Skeletal muscle tissue (tissue), 3 donors: ENCODE measurements at regions not wholly inside any gene's neighbourhood (a gene's known extent, or its start where the extent isn't known, plus 50 kb on each side); places are given as distances from the start of the nearest gene placed in this dataset.

ENCODE experiments used
- H3K27ac ChIP-seq: one replicate; pipeline ENCODE4 v1.7.0; 2013; ENCODE audit warnings: mild to moderate bottlenecking, low read depth, low read length, inconsistent platforms
- H3K27me3 ChIP-seq, 3 donors: one replicate each; pipeline ENCODE4 v1.7.0; 2013; ENCODE audit warnings: low read length in 3 of 3; ENCODE audit not compliant: control insufficient read depth in 3 of 3, insufficient read depth in 3 of 3
- H3K36me3 ChIP-seq, 3 donors: one replicate each; pipeline ENCODE4 v1.7.0; 2013; ENCODE audit warnings: low read length in 3 of 3; ENCODE audit not compliant: control insufficient read depth in 3 of 3, insufficient read depth in 3 of 3
- H3K4me1 ChIP-seq, 3 donors: one replicate each; pipeline ENCODE4 v1.7.0; 2013; ENCODE audit warnings: low read length in 3 of 3, mild to moderate bottlenecking in 3 of 3; ENCODE audit not compliant: control insufficient read depth in 3 of 3, insufficient read depth in 3 of 3
- H3K4me3 ChIP-seq, 3 donors: one replicate each; pipeline ENCODE4 v1.7.0; 2013; ENCODE audit warnings: low read length in 3 of 3
- H3K9ac ChIP-seq, 3 donors: one replicate each; pipeline ENCODE4 v1.7.0; 2013; ENCODE audit warnings: low read length in 3 of 3, mild to moderate bottlenecking in 3 of 3, moderate library complexity in 2 of 3, low read depth in 1 of 3
- H3K9me3 ChIP-seq, 3 donors: one replicate each; pipeline ENCODE4 v1.7.0; 2013; ENCODE audit warnings: low read length in 3 of 3; ENCODE audit not compliant: control insufficient read depth in 3 of 3
- donor health status: Osteomylitis.

GRCh38 chr9:120156376-120156775, 423.6 kb downstream of the CDK5RAP2 start:
- Histone ChIP-seq H3K27ac (no peak overlapping the region), H3K4me3 (no peak overlapping the region), H3K36me3 (no peaks in the 10 kb centered on the region), H3K4me1 (peaks cover 0 to 4% (median 0%) of the 10 kb centered on the region in 3 donors), H3K9ac (no peak overlapping the region), H3K27me3 (no peaks in the 10 kb centered on the region), H3K9me3 (peaks cover 0 to 5% (median 5%) of the 10 kb centered on the region in 3 donors)

- H3K27ac ChIP-seq: no peak overlapping the region
- no peak overlapping the region for H3K9ac ChIP-seq
- no peaks in the 10 kb centered on the region for H3K9me3 ChIP-seq
- no peaks in the 10 kb centered on the region for H3K27me3 ChIP-seq
- H3K4me1 ChIP-seq: peaks cover 0 to 4% (median 0%) of the 10 kb centered on the region in 3 donors
- H3K4me3 ChIP-seq: no peak overlapping the region
- H3K36me3 ChIP-seq: no peaks in the 10 kb centered on the region
These were observed 426.7 kb downstream of the CDK5RAP2 start for GRCh38 chr9:120153258-120153657.

- Histone ChIP-seq H3K36me3 (no peaks in the 10 kb centered on the region), H3K27ac (no peak overlapping the region), H3K9ac (no peak overlapping the region), H3K4me1 (peaks cover 0 to 4% (median 0%) of the 10 kb centered on the region in 3 donors), H3K27me3 (no peaks in the 10 kb centered on the region), H3K4me3 (no peak overlapping the region), H3K9me3 (no peaks in the 10 kb centered on the region)
These were observed 427.7 kb downstream of the CDK5RAP2 start for GRCh38 chr9:120152295-120152694.

GRCh38 chr9:120151806-120152205, 428.2 kb downstream of the CDK5RAP2 start:
- Histone ChIP-seq H3K9me3 (no peaks in the 10 kb centered on the region), H3K9ac (no peak overlapping the region), H3K27ac (no peak overlapping the region)

GRCh38 chr9:120151149-120151548, 428.8 kb downstream of the CDK5RAP2 start:
- H3K4me3 ChIP-seq: no peak overlapping the region

More at GRCh38 chr9:120151806-120152205, 428.2 kb downstream of the CDK5RAP2 start:
- Histone ChIP-seq H3K4me1 (peaks cover 0 to 4% (median 0%) of the 10 kb centered on the region in 3 donors), H3K4me3 (no peak overlapping the region), H3K27me3 (no peaks in the 10 kb centered on the region), H3K36me3 (no peaks in the 10 kb centered on the region)

GRCh38 chr9:120138955-120139354, 441.0 kb downstream of the CDK5RAP2 start:
- H3K27me3 ChIP-seq: no peaks in the 10 kb centered on the region
- H3K4me1 ChIP-seq: no peaks in the 10 kb centered on the region
- H3K9ac ChIP-seq: no peak overlapping the region
- no peaks in the 10 kb centered on the region for H3K36me3 ChIP-seq
- no peaks in the 10 kb centered on the region for H3K9me3 ChIP-seq
- H3K27ac ChIP-seq: no peak overlapping the region
- H3K4me3 ChIP-seq: no peak overlapping the region

More at GRCh38 chr9:120151149-120151548, 428.8 kb downstream of the CDK5RAP2 start:
- no peaks in the 10 kb centered on the region for H3K27me3 ChIP-seq
- no peaks in the 10 kb centered on the region for H3K36me3 ChIP-seq
- H3K27ac ChIP-seq: no peak overlapping the region
- peaks cover 0 to 4% (median 0%) of the 10 kb centered on the region in 3 donors for H3K4me1 ChIP-seq
- H3K9me3 ChIP-seq: no peaks in the 10 kb centered on the region
- H3K9ac ChIP-seq: no peak overlapping the region

- H3K4me3 ChIP-seq: no peak overlapping the region
- H3K4me1 ChIP-seq: no peaks in the 10 kb centered on the region
- no peaks in the 10 kb centered on the region for H3K27me3 ChIP-seq
- H3K9me3 ChIP-seq: no peaks in the 10 kb centered on the region
- H3K27ac ChIP-seq: no peak overlapping the region
- no peaks in the 10 kb centered on the region for H3K36me3 ChIP-seq
- H3K9ac ChIP-seq: no peak overlapping the region
These were observed 442.7 kb downstream of the CDK5RAP2 start for GRCh38 chr9:120137186-120137840.

- H3K9ac ChIP-seq: no peak overlapping the region
These were observed 443.3 kb downstream of the CDK5RAP2 start for GRCh38 chr9:120136696-120137095.

GRCh38 chr9:120117081-120117480, 462.9 kb downstream of the CDK5RAP2 start:
- Histone ChIP-seq H3K27me3 (no peaks in the 10 kb centered on the region), H3K9me3 (no peaks in the 10 kb centered on the region), H3K9ac (no peak overlapping the region), H3K4me1 (no peaks in the 10 kb centered on the region), H3K36me3 (no peaks in the 10 kb centered on the region), H3K4me3 (no peak overlapping the region), H3K27ac (no peak overlapping the region)

More at GRCh38 chr9:120136696-120137095, 443.3 kb downstream of the CDK5RAP2 start:
- no peaks in the 10 kb centered on the region for H3K36me3 ChIP-seq
- no peak overlapping the region for H3K4me3 ChIP-seq
- no peaks in the 10 kb centered on the region for H3K9me3 ChIP-seq
- no peaks in the 10 kb centered on the region for H3K27me3 ChIP-seq
- no peaks in the 10 kb centered on the region for H3K4me1 ChIP-seq
- no peak overlapping the region for H3K27ac ChIP-seq

GRCh38 chr9:120110520-120110919, 469.4 kb downstream of the CDK5RAP2 start:
- Histone ChIP-seq H3K9ac (no peak overlapping the region), H3K4me1 (no peaks in the 10 kb centered on the region), H3K36me3 (no peaks in the 10 kb centered on the region), H3K27me3 (no peaks in the 10 kb centered on the region), H3K27ac (no peak overlapping the region), H3K4me3 (no peak overlapping the region), H3K9me3 (no peaks in the 10 kb centered on the region)
